ENCODE measurements at regions not wholly inside any gene's neighbourhood (a gene's known extent, or its start where the extent isn't known, plus 50 kb on each side); places are given as distances from the start of the nearest gene placed in this dataset.
A peak's percentile ranks its signal among the peaks of the same experiment; 100 is the strongest.

DNA sequence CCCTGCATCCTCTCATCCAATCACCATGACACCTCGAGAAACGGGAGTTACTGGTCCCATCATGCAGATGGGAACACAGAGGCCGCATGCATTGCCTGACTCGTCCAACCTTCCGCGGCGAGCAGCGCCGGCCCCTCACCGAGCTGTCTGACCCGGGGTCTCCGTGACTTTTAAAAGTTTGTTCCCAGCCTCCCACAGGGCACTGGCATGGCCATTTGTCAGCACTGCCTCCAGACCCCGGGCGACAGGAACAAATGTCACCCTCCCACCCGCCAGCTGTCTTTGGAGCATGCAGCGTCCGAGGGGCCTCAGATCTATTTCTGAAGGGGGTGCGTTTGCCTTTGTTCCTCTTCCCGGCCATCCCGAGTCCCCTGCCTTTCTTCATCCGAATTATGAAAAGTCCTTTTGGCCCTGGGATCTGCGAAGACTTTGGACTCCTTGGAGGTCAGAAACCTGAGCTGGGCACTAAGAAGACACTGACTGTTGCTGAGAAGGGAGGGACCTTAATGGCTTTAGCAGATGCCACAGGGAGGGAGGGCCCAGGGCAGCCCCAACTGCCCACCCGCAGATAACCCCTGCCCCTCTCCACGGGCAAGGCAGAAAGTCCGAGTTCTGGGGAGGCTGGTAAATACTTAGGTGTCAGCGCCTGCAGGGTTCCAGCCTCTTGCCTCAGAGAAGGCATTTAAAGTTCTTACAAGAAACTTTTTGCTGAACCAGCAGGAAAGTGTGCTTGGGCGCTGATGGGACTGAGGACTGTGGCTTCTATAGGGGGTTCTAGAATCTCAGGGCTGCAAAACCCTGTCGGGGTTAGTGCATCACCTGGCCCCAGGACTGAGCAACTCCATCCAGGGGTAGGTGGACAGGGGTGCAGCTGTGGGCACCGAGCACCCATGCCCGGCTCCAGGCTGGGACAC lies 348.1 kb downstream of the FOXL1 start:
- H3K27ac ChIP-seq: no peak overlapping the region
- no peaks in the 10 kb centered on the region for H3K27me3 ChIP-seq (replicated peaks; ENCODE audit: insufficient read depth)
- no peak for ATAC-seq (ENCODE audit: insufficient number of reproducible peaks, low FRiP score, low read depth)
- no peaks in the 10 kb centered on the region for H3K9me3 ChIP-seq
- no peak for DNase-seq (ENCODE audit: low spot score)
- no peaks in the 10 kb centered on the region for H3K36me3 ChIP-seq
- no peak overlapping the region for H3K4me3 ChIP-seq
- TF ChIP-seq, protein P1, sequence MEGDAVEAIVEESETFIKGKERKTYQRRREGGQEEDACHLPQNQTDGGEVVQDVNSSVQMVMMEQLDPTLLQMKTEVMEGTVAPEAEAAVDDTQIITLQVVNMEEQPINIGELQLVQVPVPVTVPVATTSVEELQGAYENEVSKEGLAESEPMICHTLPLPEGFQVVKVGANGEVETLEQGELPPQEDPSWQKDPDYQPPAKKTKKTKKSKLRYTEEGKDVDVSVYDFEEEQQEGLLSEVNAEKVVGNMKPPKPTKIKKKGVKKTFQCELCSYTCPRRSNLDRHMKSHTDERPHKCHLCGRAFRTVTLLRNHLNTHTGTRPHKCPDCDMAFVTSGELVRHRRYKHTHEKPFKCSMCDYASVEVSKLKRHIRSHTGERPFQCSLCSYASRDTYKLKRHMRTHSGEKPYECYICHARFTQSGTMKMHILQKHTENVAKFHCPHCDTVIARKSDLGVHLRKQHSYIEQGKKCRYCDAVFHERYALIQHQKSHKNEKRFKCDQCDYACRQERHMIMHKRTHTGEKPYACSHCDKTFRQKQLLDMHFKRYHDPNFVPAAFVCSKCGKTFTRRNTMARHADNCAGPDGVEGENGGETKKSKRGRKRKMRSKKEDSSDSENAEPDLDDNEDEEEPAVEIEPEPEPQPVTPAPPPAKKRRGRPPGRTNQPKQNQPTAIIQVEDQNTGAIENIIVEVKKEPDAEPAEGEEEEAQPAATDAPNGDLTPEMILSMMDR (IDR thresholded peaks at IDR 0.05): no peak
- H3K4me1 ChIP-seq (ENCODE audit: control insufficient read depth in 1 of 2, low read depth in 2 of 2): peaks cover 15 to 36% of the 10 kb centered on the region in 2 donors

DNA sequence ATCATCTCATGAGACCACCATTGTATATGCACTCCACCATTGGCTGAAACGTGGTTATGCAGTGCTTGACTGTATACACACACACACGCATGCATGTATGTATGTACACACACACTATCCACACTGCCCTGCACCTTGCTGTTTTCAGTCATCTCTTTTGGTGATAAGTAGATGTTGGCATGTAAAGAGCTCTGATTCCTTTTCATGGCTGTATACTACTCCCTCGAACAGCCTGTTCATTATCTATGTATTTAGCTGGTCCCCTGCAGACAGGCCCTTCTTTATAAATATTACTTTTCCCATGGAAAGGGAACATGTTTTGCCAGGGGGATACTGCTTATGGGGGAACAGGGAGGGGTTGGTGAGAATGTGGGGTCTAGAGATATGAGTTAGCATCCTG lies 349.4 kb downstream of the FOXL1 start:
- Histone ChIP-seq H3K27ac (no peak overlapping the region), H3K9me3 (no peaks in the 10 kb centered on the region), H3K36me3 (no peaks in the 10 kb centered on the region), H3K4me3 (no peak overlapping the region), H3K4me1 (ENCODE audit: control insufficient read depth in 1 of 2, low read depth in 2 of 2) (peaks cover 19 to 45% of the 10 kb centered on the region in 2 donors), H3K27me3 (replicated peaks; ENCODE audit: insufficient read depth) (no peaks in the 10 kb centered on the region)
- DNase-seq (ENCODE audit: low spot score) (no peak), ATAC-seq (ENCODE audit: insufficient number of reproducible peaks, low FRiP score, low read depth) (no peak)
- TF ChIP-seq, protein P1 (IDR thresholded peaks at IDR 0.05): no peak

DNA sequence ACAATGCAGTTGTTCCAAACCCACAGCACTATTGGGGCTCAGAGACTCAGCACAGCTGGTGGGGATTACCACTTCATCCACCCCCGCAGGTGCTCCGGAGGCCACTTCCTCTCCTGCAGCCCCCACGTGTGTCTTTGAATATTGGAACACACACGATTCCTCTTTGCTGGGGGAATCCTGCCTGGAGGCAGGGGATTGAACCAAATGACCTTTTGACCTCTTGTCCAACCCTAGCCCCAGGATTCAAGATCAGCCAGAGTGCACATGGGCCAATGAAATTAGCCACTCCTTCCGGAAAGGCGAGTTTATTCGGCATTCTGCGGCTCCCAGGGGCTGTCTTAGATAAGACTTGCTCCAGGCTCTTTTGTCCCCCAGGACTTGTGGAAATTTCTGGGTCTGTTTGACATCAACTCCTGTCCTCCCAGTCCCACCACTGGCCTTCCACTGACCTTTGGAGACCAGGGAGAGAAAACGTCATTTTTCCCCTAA lies 350.2 kb downstream of the FOXL1 start:
- Histone ChIP-seq H3K4me3 (peak overlapping the region; percentile 65), H3K4me1 (ENCODE audit: control insufficient read depth in 1 of 2, low read depth in 2 of 2) (peaks cover 19 to 45% of the 10 kb centered on the region in 2 donors), H3K27ac (peak overlapping the region; percentile 51 to 80), H3K9me3 (no peaks in the 10 kb centered on the region), H3K27me3 (replicated peaks; ENCODE audit: insufficient read depth) (no peaks in the 10 kb centered on the region), H3K36me3 (no peaks in the 10 kb centered on the region)
- TF ChIP-seq, protein P1 (IDR thresholded peaks at IDR 0.05): no peak
- no peak for ATAC-seq (ENCODE audit: insufficient number of reproducible peaks, low FRiP score, low read depth)
- no peak for DNase-seq (ENCODE audit: low spot score)

DNA sequence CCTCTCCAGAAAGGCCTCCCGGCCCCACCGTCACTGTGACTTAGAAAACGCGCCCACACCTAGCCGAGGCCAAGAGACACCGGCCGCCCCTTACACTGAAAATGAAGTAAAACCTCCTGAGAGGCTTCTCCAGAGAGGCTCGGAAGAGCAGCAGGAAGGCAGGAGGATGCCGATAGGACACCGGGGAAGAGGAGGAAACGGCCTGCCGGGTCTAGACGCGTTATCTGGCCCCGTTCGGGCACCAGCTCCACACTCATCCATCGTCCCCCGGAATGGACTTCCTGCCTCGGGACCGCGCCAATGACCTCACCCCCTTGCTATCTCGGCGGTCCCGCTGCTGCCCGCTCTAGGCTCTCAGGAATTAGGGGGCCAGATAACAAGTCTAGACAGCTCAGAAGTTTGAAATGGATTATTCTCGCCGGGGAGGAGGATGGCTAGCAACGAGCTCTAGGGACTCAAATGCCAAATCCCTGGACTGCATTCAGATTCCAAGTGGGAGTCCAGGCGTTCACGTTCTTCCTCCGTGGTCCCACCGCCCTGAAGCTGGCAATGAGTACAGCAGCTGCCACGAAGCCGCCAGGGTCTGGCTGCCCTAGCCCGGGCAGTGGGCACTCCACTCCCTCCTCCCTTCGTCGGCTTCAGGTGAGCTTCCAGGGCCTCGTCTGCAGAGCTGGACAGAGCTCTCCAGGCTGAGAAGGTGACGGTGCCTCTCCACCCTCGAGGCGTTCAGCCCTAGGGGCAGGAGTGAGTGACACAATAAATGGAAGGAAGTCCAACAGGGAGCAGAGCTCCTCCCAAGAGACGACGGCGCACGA lies 350.9 kb downstream of the FOXL1 start:
- DNase-seq (ENCODE audit: low spot score) (peak; percentile 29), ATAC-seq (ENCODE audit: insufficient number of reproducible peaks, low FRiP score, low read depth) (peak; percentile 73)
- Histone ChIP-seq H3K4me3 (peak overlapping the region; percentile 65), H3K9me3 (no peaks in the 10 kb centered on the region), H3K36me3 (no peaks in the 10 kb centered on the region), H3K27ac (peak overlapping the region; percentile 80 to 85), H3K27me3 (replicated peaks; ENCODE audit: insufficient read depth) (no peaks in the 10 kb centered on the region), H3K4me1 (ENCODE audit: control insufficient read depth in 1 of 2, low read depth in 2 of 2) (peaks cover 19 to 45% of the 10 kb centered on the region in 2 donors)
- TF ChIP-seq, protein P1 (IDR thresholded peaks at IDR 0.05): no peak

DNA sequence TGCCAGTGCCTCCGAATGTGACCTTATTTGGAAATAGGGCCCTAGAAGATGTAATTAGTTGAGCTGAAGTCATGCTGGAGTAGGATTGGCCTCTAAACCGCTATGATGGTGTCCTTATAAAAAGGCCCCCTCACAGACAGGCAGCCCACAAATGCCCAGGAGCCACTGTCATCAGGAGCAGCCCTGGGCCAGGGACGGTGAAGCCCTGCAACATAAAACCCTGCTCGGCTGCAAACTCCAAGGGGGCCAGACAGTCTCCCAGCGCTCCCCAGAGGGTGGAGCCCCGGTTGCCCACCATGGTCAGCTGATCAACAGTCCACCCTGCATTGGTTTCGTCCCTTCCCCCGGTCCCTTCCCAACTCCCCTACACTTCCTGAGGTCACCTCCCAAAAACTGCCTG lies 351.7 kb downstream of the FOXL1 start:
- DNase-seq (ENCODE audit: low spot score): no peak
- Histone ChIP-seq H3K36me3 (no peaks in the 10 kb centered on the region), H3K27ac (peak overlapping the region; percentile 80 to 85), H3K27me3 (replicated peaks; ENCODE audit: insufficient read depth) (no peaks in the 10 kb centered on the region), H3K4me1 (ENCODE audit: control insufficient read depth in 1 of 2, low read depth in 2 of 2) (peaks cover 19 to 45% of the 10 kb centered on the region in 2 donors), H3K9me3 (no peaks in the 10 kb centered on the region), H3K4me3 (peak overlapping the region; percentile 65)
- no peak for ATAC-seq (ENCODE audit: insufficient number of reproducible peaks, low FRiP score, low read depth)
- TF ChIP-seq, protein P1 (IDR thresholded peaks at IDR 0.05): no peak

All from thoracic aorta (tissue), 2 donors.